ENCODE measurements at regions not wholly inside any gene's neighbourhood (a gene's known extent, or its start where the extent isn't known, plus 50 kb on each side); places are given as distances from the start of the nearest gene placed in this dataset.

DNA sequence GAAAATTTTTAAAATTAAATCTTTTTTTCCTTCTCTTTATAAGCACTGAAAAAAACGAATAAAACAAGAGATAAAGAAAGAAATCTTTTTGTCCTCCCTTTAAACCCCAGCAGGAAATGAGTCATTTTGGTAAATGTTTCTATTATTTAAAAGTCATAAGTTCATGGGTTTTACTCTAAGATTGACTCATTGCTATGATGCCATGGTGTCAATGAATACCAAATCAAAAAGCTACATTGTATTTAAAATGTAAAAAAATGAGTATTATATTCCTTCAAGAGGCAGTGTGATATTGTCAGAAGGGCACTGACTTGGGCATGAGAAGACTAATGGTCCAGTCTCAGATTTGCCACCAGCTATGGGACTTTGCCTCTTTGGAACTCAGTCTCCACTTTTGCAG is 303.4 kb upstream of the DNAJC19 start:
- Histone ChIP-seq H3K36me3 (ENCODE audit: control insufficient read depth, insufficient read depth, low read length) (no peaks in the 10 kb centered on the region), H3K4me3 (ENCODE audit: low read depth, low read length) (no peak overlapping the region), H3K27me3 (ENCODE audit: control insufficient read depth, insufficient read depth, low read length) (no peaks in the 10 kb centered on the region)
- TF ChIP-seq, protein P1, sequence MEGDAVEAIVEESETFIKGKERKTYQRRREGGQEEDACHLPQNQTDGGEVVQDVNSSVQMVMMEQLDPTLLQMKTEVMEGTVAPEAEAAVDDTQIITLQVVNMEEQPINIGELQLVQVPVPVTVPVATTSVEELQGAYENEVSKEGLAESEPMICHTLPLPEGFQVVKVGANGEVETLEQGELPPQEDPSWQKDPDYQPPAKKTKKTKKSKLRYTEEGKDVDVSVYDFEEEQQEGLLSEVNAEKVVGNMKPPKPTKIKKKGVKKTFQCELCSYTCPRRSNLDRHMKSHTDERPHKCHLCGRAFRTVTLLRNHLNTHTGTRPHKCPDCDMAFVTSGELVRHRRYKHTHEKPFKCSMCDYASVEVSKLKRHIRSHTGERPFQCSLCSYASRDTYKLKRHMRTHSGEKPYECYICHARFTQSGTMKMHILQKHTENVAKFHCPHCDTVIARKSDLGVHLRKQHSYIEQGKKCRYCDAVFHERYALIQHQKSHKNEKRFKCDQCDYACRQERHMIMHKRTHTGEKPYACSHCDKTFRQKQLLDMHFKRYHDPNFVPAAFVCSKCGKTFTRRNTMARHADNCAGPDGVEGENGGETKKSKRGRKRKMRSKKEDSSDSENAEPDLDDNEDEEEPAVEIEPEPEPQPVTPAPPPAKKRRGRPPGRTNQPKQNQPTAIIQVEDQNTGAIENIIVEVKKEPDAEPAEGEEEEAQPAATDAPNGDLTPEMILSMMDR (IDR thresholded peaks at IDR 0.05; ENCODE audit: insufficient read depth, low read length, poor library complexity, severe bottlenecking): no peak
- peak; percentile 10 for DNase-seq (ENCODE audit: low read depth)

DNA sequence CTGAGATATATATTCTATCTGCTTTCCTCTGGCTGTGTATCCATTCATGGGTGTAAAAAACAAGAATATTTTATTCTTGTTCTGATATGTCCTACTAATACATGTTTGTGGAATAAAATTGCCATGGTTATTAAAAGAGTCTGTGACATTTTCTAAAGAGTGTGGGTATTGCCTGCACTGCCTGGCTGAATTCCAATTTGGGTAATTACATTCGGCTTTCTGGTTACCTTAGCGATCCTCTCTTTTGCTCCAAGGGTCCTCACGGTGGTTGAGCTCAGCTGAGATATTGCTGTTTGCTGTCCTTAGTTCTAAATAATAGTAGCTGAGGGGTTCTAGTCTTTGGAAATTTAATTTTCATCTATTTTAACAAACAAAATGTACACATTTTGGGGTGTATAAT is 301.4 kb upstream of the DNAJC19 start:
- no peaks in the 10 kb centered on the region for H3K27me3 ChIP-seq (ENCODE audit: control insufficient read depth, insufficient read depth, low read length)
- no peaks in the 10 kb centered on the region for H3K36me3 ChIP-seq (ENCODE audit: control insufficient read depth, insufficient read depth, low read length)
- no peak overlapping the region for H3K4me3 ChIP-seq (ENCODE audit: low read depth, low read length)
- DNase-seq (ENCODE audit: low read depth): no peak
- TF ChIP-seq, protein P1 (IDR thresholded peaks at IDR 0.05; ENCODE audit: insufficient read depth, low read length, poor library complexity, severe bottlenecking): no peak

DNA sequence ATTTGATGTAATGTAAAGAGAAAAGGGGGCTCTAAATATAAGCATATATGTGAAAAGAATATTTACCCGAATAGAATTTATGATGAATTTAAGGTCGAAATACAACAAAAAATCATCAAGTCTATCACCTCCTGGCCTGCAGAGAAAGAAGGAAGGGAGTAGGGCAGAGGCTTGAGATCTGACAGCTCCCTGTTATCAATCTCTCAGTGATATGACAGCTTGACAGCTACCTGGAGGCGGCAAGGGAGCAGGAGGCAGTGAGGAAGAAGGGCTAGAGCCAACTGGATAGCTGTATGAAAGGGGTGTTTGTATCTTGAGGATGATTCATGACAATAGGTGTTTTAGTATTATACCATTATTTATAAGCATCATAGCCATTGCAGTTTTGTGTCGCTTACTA is 299.8 kb upstream of the DNAJC19 start:
- H3K4me3 ChIP-seq (ENCODE audit: low read depth, low read length): no peak overlapping the region
- H3K36me3 ChIP-seq (ENCODE audit: control insufficient read depth, insufficient read depth, low read length): no peaks in the 10 kb centered on the region
- TF ChIP-seq, protein P1 (IDR thresholded peaks at IDR 0.05; ENCODE audit: insufficient read depth, low read length, poor library complexity, severe bottlenecking): no peak
- DNase-seq (ENCODE audit: low read depth): no peak
- no peaks in the 10 kb centered on the region for H3K27me3 ChIP-seq (ENCODE audit: control insufficient read depth, insufficient read depth, low read length)

DNA sequence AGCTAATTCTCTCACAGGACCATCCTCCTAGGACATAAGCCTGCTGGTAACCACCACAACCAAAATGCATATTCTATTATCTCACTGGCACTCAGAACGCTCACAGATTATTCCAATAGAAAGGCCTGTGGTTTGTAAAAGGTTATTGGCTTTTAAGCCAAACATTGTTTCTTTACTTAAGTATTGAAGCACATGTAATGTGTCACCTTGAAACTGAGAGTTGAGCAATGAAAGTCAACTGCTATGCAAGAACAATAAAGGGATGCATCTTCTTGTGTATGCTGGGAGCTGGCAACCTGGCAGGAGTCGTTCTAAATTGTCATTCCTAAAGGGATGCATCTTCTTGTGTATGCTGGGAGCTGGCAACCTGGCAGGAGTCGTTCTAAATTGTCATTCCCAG is 298.6 kb upstream of the DNAJC19 start:
- Histone ChIP-seq H3K27me3 (ENCODE audit: control insufficient read depth, insufficient read depth, low read length) (no peaks in the 10 kb centered on the region), H3K36me3 (ENCODE audit: control insufficient read depth, insufficient read depth, low read length) (no peaks in the 10 kb centered on the region), H3K4me3 (ENCODE audit: low read depth, low read length) (no peak overlapping the region)
- DNase-seq (ENCODE audit: low read depth): no peak
- TF ChIP-seq, protein P1 (IDR thresholded peaks at IDR 0.05; ENCODE audit: insufficient read depth, low read length, poor library complexity, severe bottlenecking): no peak

DNA sequence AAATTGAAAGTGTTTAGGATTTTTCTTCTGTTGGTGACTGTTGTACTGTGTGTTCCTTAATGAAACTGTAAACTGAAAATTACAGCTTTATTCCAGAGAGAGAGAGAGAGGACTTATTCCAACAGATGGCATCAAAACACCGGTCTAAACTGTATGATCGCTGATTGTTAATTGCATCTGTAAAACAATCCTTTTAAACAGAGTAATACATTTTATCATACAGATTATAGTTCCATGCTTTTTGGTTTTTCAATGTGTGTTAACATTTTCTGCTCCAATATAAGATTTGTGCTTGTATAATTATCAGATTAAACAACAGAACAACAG is 289.7 kb upstream of the DNAJC19 start:
- DNase-seq (ENCODE audit: low read depth): no peak
- Histone ChIP-seq H3K4me3 (ENCODE audit: low read depth, low read length) (no peak overlapping the region), H3K36me3 (ENCODE audit: control insufficient read depth, insufficient read depth, low read length) (no peaks in the 10 kb centered on the region), H3K27me3 (ENCODE audit: control insufficient read depth, insufficient read depth, low read length) (no peaks in the 10 kb centered on the region)
- TF ChIP-seq, protein P1 (IDR thresholded peaks at IDR 0.05; ENCODE audit: insufficient read depth, low read length, poor library complexity, severe bottlenecking): no peak

DNA sequence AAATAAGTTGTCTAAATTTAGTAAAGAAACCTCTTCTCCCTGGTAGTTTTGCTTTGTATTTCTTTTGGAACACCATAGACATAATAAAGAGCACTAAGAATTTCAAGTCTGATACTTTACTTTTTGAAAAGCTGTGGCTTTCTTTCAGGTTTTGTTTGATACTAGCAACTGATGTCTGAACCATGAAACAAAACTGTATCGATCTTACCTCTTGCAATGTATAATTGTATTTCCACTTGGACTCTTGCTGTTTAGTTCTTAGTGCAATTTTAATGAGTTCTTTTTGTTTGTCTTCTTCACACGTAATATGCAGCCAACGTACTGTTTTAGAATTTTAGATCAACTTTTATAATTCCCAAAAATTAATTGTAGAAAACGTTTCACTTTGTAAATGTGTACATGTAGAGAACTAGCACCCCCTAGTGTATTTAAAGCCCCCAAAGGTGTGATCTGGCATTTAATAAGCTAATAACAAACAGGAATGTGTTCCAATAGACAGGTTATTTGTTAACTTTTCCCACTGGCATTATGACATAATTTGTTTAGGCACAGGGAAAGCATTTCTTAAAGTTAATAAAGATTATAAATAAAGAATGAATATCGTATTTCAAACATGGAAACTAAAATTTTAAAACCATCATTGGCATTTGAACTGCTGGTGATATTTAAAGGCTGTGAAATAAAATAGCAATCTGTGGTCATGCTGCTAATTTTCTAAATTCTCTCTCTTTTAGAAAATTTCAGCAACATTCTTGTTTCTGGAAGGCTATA is 289.1 kb upstream of the DNAJC19 start:
- TF ChIP-seq, protein P1 (IDR thresholded peaks at IDR 0.05; ENCODE audit: insufficient read depth, low read length, poor library complexity, severe bottlenecking): no peak
- Histone ChIP-seq H3K4me3 (ENCODE audit: low read depth, low read length) (no peak overlapping the region), H3K27me3 (ENCODE audit: control insufficient read depth, insufficient read depth, low read length) (no peaks in the 10 kb centered on the region), H3K36me3 (ENCODE audit: control insufficient read depth, insufficient read depth, low read length) (no peaks in the 10 kb centered on the region)
- no peak for DNase-seq (ENCODE audit: low read depth)

All from kidney epithelial cell (primary cell).